Trophoblast cell (in vitro differentiated cells and primary cell): ENCODE measurements at regions not wholly inside any gene's neighbourhood (a gene's known extent, or its start where the extent isn't known, plus 50 kb on each side); places are given as distances from the start of the nearest gene placed in this dataset.
"Not testable (repeated sequence)": the region's sequence is repeated elsewhere in the genome, so short reads cannot be mapped to it uniquely, and the experiment has no call there.

Experiments used
- DNase-seq, 2 donors: peaks; one replicate each; pipeline ENCODE4 v3.0.0-alpha.2; 2016
- H2AFZ ChIP-seq: 2 replicates; pipeline ENCODE4 v1.6.1; 2013; ENCODE audit warnings: low read length, moderate library complexity, mild to moderate bottlenecking; ENCODE audit not compliant: insufficient read depth, poor library complexity
- H2AK5ac ChIP-seq: 2 replicates; pipeline ENCODE4 v1.6.1; 2013; ENCODE audit warnings: mild to moderate bottlenecking, low read length
- H2BK120ac ChIP-seq: 2 replicates; pipeline ENCODE4 v1.6.1; 2013; ENCODE audit warnings: low read length, mild to moderate bottlenecking, moderate library complexity; ENCODE audit not compliant: insufficient read depth, poor library complexity
- H2BK12ac ChIP-seq: 2 replicates; pipeline ENCODE4 v1.6.1; 2013; ENCODE audit warnings: mild to moderate bottlenecking, low read length, moderate library complexity
- H2BK5ac ChIP-seq: 2 replicates; pipeline ENCODE4 v1.6.1; 2013; ENCODE audit warnings: low read length, low read depth, moderate library complexity, mild to moderate bottlenecking; ENCODE audit not compliant: poor library complexity
- H3K14ac ChIP-seq: 2 replicates; pipeline ENCODE4 v1.6.1; 2013; ENCODE audit warnings: mild to moderate bottlenecking, low read length
- H3K18ac ChIP-seq: 2 replicates; pipeline ENCODE4 v1.6.1; 2013; ENCODE audit warnings: mild to moderate bottlenecking, low read length
- H3K23ac ChIP-seq: 2 replicates; pipeline ENCODE4 v1.6.1; 2013; ENCODE audit warnings: low read length
- H3K27ac ChIP-seq: 2 replicates; pipeline ENCODE4 v1.5.1; 2013; ENCODE audit warnings: low read depth, mild to moderate bottlenecking, inconsistent platforms, low read length, moderate library complexity
- H3K27me3 ChIP-seq: 2 replicates; pipeline ENCODE4 v1.6.1; 2013; ENCODE audit warnings: inconsistent platforms, mild to moderate bottlenecking, low read length, moderate library complexity; ENCODE audit not compliant: insufficient read depth
- H3K36me3 ChIP-seq, 2 experiments: 1 replicate in 1 of 2; 2 replicates in 1 of 2; pipeline ENCODE4 v1.6.1; 2013; ENCODE audit warnings: low read length in 2 of 2, mild to moderate bottlenecking in 2 of 2, moderate library complexity in 1 of 2; ENCODE audit not compliant: insufficient read depth in 2 of 2, control insufficient read depth in 1 of 2
- H3K4ac ChIP-seq: 2 replicates; pipeline ENCODE4 v1.6.1; 2013; ENCODE audit warnings: low read depth, mild to moderate bottlenecking, low read length, moderate library complexity
- H3K4me1 ChIP-seq, 2 experiments: 1 replicate in 1 of 2; 2 replicates in 1 of 2; pipeline ENCODE4 v1.6.1; 2013; ENCODE audit warnings: low read length in 2 of 2, mild to moderate bottlenecking in 2 of 2, moderate library complexity in 1 of 2; ENCODE audit not compliant: insufficient read depth in 2 of 2, control insufficient read depth in 1 of 2
- H3K4me2 ChIP-seq: 2 replicates; pipeline ENCODE4 v1.6.1; 2013; ENCODE audit warnings: inconsistent platforms, mild to moderate bottlenecking, low read length, moderate library complexity
- H3K4me3 ChIP-seq: 2 replicates; pipeline ENCODE4 v1.5.1; 2013; ENCODE audit warnings: mild to moderate bottlenecking, low read depth, low read length, inconsistent platforms
- H3K79me1 ChIP-seq: one replicate; pipeline ENCODE4 v1.6.1; 2013; ENCODE audit warnings: low read length
- H3K79me2 ChIP-seq: 2 replicates; pipeline ENCODE4 v1.6.1; 2013; ENCODE audit warnings: low read length, mild to moderate bottlenecking; ENCODE audit not compliant: control insufficient read depth, insufficient read depth, poor library complexity
- H3K9ac ChIP-seq: 2 replicates; pipeline ENCODE4 v1.6.1; 2013; ENCODE audit warnings: mild to moderate bottlenecking, low read length
- H3K9me3 ChIP-seq: 2 replicates; pipeline ENCODE4 v1.6.1; 2013; ENCODE audit warnings: low read depth, mild to moderate bottlenecking, control low read depth, inconsistent platforms, low read length; ENCODE audit not compliant: insufficient read depth
- H4K12ac ChIP-seq: 2 replicates; pipeline ENCODE4 v1.6.1; 2013; ENCODE audit warnings: low read depth, mild to moderate bottlenecking, low read length, moderate library complexity
- H4K8ac ChIP-seq: 2 replicates; pipeline ENCODE4 v1.6.1; 2013; ENCODE audit warnings: low read depth, mild to moderate bottlenecking, low read length, moderate library complexity
- H4K91ac ChIP-seq: one replicate; pipeline ENCODE4 v1.6.1; 2013; ENCODE audit warnings: low read depth, mild to moderate bottlenecking, low read length, moderate library complexity
- WGBS: extraction: QIAGEN DNeasy Blood & Tissue Kit; methylation state at CpG from one replicate; pipeline ENCODE4 v1.1.7; 2013; ENCODE audit warnings: missing lambda C conversion rate; ENCODE audit not compliant: insufficient read length, insufficient coverage; ENCODE audit errors: extremely low coverage; 5-methylcytosine and 5-hydroxymethylcytosine counted together

GRCh38 chr7:13765853-13766252, 223.6 kb downstream of the ETV1 start:
- not testable (repeated sequence) for H3K4me1 ChIP-seq, H3K9me3 ChIP-seq, H3K36me3 ChIP-seq, DNase-seq, H4K91ac ChIP-seq, H3K79me2 ChIP-seq, H2BK5ac ChIP-seq, H3K23ac ChIP-seq, H2BK120ac ChIP-seq, H3K14ac ChIP-seq, H3K79me1 ChIP-seq, H3K4ac ChIP-seq, H4K12ac ChIP-seq, H3K9ac ChIP-seq, H3K27ac ChIP-seq, H2AFZ ChIP-seq, H4K8ac ChIP-seq, H2BK12ac ChIP-seq, H3K18ac ChIP-seq, H3K4me3 ChIP-seq, H3K27me3 ChIP-seq, H2AK5ac ChIP-seq, H3K4me2 ChIP-seq
- WGBS, result no CpG with 5 or more reads among the region's 16 CpGs

DNA sequence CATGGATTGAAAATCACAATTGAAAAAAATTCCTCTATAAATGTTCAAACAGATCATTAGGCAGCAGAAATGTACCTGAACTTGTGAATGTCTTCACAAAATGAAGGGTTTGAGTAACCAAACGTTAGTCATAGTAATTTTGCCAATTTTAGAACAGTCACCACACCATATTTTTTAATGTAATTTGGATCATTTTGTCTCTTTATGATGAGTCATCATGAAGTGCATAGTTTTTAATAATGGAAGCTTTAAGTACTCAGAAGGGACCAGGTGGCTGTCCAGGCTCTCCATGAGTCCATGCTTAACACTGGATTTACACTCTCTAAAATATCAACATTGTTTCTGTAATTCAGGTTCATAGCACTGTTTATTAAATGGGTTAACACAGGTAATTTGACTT, 219.2 kb downstream of the ETV1 start:
- no CpG with 5 or more reads among the region's 1 CpG for WGBS
- no peaks in the 10 kb centered on the region for H3K9me3 ChIP-seq
- DNase-seq, result no peak
- H4K8ac ChIP-seq, result no peak overlapping the region
- no peaks in the 10 kb centered on the region for H3K4me1 ChIP-seq
- H2BK5ac ChIP-seq, result no peak overlapping the region
- H3K79me1 ChIP-seq, result no peaks in the 10 kb centered on the region
- no peak overlapping the region for H3K4me3 ChIP-seq
- no peak overlapping the region for H2BK12ac ChIP-seq
- H3K27ac ChIP-seq, result no peak overlapping the region
- H4K12ac ChIP-seq, result no peak overlapping the region
- no peak overlapping the region for H2BK120ac ChIP-seq
- no peak overlapping the region for H4K91ac ChIP-seq
- no peak overlapping the region for H3K23ac ChIP-seq
- H2AK5ac ChIP-seq, result no peak overlapping the region
- H3K9ac ChIP-seq, result no peak overlapping the region
- no peak overlapping the region for H3K4me2 ChIP-seq
- H3K14ac ChIP-seq, result no peak overlapping the region
- H3K27me3 ChIP-seq, result no peaks in the 10 kb centered on the region
- no peaks in the 10 kb centered on the region for H3K36me3 ChIP-seq
- H2AFZ ChIP-seq, result no peak overlapping the region
- no peaks in the 10 kb centered on the region for H3K79me2 ChIP-seq
- no peak overlapping the region for H3K4ac ChIP-seq
- no peak overlapping the region for H3K18ac ChIP-seq

DNA sequence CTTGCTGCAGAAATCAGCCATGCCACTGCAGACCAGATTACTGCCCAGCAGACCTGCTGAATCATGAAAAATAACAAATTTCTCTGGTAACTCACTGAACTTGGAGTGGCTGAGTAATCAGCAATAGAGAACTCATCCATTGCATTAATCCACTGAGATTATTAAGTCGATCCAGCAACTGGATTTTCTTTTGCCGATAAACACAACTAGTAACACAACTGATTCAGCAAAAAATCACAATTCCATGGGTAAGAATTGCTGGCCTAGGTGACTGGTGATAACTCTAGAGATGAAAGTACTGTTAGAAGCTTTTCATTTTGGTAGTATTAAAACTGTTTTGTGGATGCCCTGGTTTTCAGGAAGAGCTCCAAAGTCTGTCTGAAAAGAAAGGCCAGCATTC, 214.5 kb downstream of the ETV1 start:
- Histone ChIP-seq H4K12ac (no peak overlapping the region), H3K14ac (no peak overlapping the region), H3K4ac (no peak overlapping the region), H4K91ac (no peak overlapping the region), H3K27ac (no peak overlapping the region), H3K79me2 (no peaks in the 10 kb centered on the region), H3K23ac (no peak overlapping the region), H4K8ac (no peak overlapping the region), H2BK5ac (no peak overlapping the region), H3K9me3 (no peaks in the 10 kb centered on the region), H2AK5ac (no peak overlapping the region), H3K18ac (no peak overlapping the region), H3K4me3 (no peak overlapping the region), H3K4me1 (no peaks in the 10 kb centered on the region), H3K4me2 (no peak overlapping the region), H3K79me1 (no peaks in the 10 kb centered on the region), H2BK12ac (no peak overlapping the region), H3K9ac (peak overlapping the region; percentile 33), H3K36me3 (no peaks in the 10 kb centered on the region), H3K27me3 (no peaks in the 10 kb centered on the region), H2BK120ac (no peak overlapping the region), H2AFZ (no peak overlapping the region)
- DNase-seq, result no peak
- no CpG with 5 or more reads among the region's 2 CpGs for WGBS

- DNase-seq, result no peak
- WGBS, result no CpG with 5 or more reads among the region's 3 CpGs
- no peak overlapping the region for H4K91ac ChIP-seq
These were observed 212.2 kb downstream of the ETV1 start for GRCh38 chr7:13777242-13777641.

More at GRCh38 chr7:13777242-13777641, 212.2 kb downstream of the ETV1 start:
- Histone ChIP-seq H3K14ac (no peak overlapping the region), H3K27ac (no peak overlapping the region), H2BK5ac (no peak overlapping the region), H2BK12ac (no peak overlapping the region), H4K12ac (no peak overlapping the region), H3K23ac (no peak overlapping the region), H3K4me3 (no peak overlapping the region), H3K4ac (no peak overlapping the region), H2BK120ac (no peak overlapping the region), H3K79me1 (no peaks in the 10 kb centered on the region), H2AFZ (no peak overlapping the region), H3K79me2 (no peaks in the 10 kb centered on the region), H3K18ac (no peak overlapping the region), H2AK5ac (no peak overlapping the region), H3K9me3 (no peaks in the 10 kb centered on the region), H4K8ac (no peak overlapping the region), H3K4me1 (no peaks in the 10 kb centered on the region), H3K36me3 (no peaks in the 10 kb centered on the region), H3K9ac (no peak overlapping the region), H3K27me3 (no peaks in the 10 kb centered on the region), H3K4me2 (no peak overlapping the region)
